ENCODE measurements at regions not wholly inside any gene's neighbourhood (a gene's known extent, or its start where the extent isn't known, plus 50 kb on each side); places are given as distances from the start of the nearest gene placed in this dataset.
A peak's percentile ranks its signal among the peaks of the same experiment; 100 is the strongest.

- no peak for DNase-seq (ENCODE audit: low read depth)
Measured at GRCh38 chr5:98605426-98605825, 168.0 kb upstream of the RGMB start.

- no peak for DNase-seq (ENCODE audit: low read depth)
Measured at GRCh38 chr5:98606961-98607360, 166.5 kb upstream of the RGMB start.

- no peak for DNase-seq (ENCODE audit: low read depth)
Measured at GRCh38 chr5:98608052-98608451, 165.4 kb upstream of the RGMB start.

DNA sequence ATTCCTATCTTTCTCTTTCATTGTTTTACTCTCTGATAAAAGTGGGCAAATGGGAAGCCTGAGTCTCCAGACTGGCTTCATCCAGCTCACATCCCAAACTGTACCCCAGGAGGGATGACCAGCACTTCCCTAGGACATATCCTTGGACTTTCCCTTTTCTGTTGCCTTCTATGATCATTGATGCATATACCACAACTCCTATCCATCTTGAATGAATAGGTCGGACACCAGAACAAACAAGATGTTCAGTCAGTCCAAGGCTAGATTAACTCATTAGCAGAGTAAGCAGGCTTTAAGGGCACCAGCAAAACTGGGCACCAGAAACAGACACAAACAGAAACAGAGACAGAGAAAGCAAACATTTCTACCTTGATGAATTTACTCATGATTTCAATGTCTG, 159.1 kb upstream of the RGMB start:
- DNase-seq (ENCODE audit: low read depth) = no peak

DNA sequence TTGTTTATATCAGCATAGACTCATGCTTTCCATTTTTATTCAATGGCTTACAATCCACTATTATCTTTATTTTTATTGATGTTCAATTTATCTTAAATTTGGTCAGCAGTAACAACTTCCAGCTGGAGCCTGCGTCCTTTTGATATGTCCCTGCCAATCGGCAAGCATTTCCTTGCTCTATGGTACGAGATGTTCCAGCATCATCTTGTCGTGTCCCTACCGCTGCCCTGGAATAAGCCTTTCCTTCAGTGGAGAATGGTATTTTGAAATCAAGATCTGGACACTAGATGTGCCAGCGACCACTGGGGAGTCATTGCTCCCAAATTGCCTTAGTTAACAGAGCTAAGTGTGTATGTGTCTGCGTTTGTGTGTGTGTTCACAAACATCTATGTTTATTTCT, 151.6 kb upstream of the RGMB start:
- no peak for DNase-seq (ENCODE audit: low read depth)

DNA sequence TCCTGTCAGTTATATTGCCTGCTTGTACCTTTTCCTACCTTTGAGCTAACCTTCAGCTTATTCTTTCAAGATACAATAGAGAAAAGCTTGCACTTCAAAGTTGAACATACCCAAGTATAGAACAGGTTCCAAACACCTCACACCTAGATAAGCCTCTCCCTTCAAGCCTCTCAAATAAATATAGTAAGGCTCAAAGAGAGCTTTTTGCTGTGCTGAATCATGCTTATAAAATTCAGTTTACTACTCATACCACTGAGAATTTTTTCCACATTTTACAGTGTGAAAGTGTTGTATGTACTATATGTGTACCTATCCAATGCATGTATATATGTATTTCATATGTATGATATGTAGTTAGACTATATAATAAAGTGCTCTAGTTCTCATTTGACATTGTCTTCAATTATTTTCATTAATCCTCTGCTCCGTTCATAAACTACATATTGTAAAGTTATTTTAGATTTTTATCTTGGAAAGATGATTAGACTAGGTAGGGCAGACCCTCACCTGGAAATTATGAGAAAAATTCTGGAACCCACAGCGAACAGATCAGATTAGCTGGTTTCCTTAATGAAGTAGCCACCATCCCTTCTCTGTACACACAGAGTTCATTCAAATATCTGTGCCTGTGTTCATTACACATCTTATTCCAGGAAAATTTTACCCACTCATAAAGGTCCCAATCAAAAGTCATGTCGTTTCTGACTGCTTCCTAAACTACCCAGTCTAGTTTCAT, 149.2 kb upstream of the RGMB start:
- peak; percentile 25 for DNase-seq (ENCODE audit: low read depth)

- no peak for DNase-seq (ENCODE audit: low read depth)
Measured at GRCh38 chr5:98627121-98627520, 146.3 kb upstream of the RGMB start.

- no peak for DNase-seq (ENCODE audit: low read depth)
Measured at GRCh38 chr5:98630621-98631020, 142.8 kb upstream of the RGMB start.

DNA sequence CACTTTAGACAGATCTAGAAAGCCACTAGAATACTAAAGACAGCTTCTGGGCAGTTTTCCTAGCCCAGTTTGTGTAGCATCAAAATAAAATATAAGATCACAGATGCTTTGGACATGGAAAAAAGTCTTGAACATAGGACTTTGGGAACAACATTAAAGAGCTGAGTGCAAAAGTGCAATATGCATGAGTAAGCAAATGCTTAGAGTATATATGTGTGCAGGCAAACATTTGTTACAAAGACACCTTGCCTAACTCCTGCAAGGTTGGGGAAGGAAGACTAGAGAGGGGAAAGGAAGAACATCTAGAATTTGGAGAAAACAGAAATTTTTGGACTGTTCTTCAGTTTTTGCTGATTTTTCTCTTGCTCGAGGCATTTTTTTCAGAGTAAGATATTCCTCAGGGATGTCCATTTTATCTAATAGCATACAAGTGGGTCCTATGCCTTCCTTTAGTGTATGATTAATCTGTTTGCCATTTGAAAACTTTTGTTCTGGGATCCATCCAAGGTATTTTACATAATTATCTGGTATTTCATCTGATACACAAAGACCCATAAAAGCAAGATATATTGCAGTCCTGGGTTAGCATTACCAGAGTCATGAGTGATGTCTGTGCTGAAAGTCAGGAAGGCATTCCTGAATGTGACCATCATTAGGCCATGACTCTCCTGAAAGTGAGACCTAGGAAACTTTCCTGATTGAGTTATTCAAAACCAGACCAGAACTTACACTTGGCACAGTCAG, 142.0 kb upstream of the RGMB start:
- DNase-seq (ENCODE audit: low read depth) = peak; percentile 82

- peak; percentile 62 for DNase-seq (ENCODE audit: low read depth)
Measured at GRCh38 chr5:98635656-98636055, 137.8 kb upstream of the RGMB start.

DNA sequence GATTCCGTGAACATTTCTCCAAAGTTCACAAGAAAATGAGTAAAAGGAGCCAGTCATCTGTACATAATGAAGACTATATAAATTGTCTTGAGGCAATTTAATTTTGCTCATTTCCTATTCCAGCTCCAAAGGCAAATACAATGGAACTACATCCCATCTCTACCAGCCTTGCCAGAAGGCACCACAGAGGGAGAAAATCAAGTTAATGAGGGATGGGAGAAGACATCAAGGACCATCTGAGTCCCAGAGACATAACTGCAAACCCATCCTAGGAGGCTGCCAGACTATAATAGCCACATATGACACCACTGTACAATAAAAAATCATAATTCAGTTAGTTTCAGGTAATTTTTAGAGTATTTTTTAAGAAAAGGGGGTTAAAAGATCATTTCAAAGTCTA, 136.3 kb upstream of the RGMB start:
- DNase-seq (ENCODE audit: low read depth) = no peak

DNA sequence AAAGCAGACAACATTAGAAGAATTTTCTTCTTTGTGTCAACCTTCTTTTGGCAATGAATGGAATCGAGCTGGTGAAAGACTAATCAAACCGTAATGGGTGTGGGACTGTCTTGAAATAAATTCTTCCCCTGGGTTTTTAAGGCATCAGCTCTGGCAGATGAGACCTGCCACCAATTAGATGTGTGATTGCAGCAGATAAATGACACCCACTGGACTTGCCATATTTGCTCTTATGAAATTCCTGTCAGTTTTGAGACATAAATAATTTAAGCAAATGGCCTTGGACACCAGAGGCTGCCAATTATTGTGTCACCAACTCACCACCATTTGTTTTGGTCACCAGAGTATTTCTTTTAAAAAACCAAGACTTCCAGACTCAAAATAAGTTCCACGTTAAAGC, 135.9 kb upstream of the RGMB start:
- DNase-seq (ENCODE audit: low read depth) = no peak

GRCh38 chr5:98638111-98638510, 135.4 kb upstream of the RGMB start:
- DNase-seq (ENCODE audit: low read depth) = no peak

- DNase-seq (ENCODE audit: low read depth) = peak; percentile 63
Measured at GRCh38 chr5:98638701-98639100, 134.8 kb upstream of the RGMB start.

DNA sequence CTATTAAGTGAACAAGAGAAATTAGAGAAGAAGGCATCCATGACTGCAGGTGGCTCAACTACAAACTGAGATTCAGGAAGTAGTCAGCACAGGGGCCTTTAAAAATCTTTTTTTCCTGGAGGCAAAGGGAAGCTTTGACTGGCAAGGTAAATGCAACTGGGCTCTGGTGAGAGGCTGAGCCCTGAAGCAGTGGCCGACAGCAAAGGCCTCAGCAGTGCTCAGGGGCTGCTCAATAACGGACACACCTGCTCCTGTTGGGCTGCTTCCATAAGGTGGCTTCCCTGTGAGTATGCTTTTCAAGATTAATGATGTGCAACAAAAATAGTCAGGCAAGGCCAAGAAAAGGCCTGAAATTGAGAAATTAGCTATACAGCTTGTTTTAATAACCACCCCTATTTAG, 134.2 kb upstream of the RGMB start:
- no peak for DNase-seq (ENCODE audit: low read depth)

DNA sequence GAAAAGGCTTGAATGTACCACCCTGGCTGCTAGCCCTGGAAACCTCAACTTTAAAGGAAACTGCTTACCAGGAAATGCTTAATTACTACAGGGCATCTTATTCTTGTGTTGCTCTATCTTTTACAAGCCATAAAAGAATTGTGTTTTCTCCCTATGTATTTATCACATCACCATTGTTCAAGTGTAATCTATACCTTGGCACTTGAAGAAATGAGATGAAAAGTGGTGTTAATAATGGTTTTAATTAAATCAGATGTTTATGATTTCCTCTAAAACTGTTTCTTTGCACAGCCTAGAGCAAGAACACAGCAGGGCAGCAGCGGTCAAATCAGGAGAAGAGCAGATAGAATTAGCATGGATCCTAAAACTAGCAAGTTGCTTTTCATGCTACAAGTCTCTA, 131.8 kb upstream of the RGMB start:
- DNase-seq (ENCODE audit: low read depth) = no peak

DNA sequence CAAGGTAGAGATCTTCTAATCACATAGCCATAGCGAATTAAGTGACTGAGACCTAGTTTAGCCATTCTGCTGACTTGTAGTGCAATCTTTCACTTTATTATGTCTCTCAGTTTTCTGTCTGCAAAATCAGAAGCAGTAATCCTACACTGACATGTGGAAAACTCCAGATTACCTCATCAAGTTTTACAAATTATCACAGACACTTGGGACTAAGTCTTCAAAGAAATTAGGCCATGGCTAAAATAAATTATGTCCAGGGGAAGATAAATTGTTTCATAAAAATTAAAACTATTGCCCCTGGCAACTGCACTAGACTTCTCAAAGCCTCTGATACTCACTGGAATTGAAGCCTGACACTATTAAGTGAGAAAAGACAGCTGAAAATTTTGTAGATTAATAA, 129.9 kb upstream of the RGMB start:
- no peak for DNase-seq (ENCODE audit: low read depth)

- DNase-seq (ENCODE audit: low read depth) = peak; percentile 6
Measured at GRCh38 chr5:98651715-98652114, 121.7 kb upstream of the RGMB start.

DNA sequence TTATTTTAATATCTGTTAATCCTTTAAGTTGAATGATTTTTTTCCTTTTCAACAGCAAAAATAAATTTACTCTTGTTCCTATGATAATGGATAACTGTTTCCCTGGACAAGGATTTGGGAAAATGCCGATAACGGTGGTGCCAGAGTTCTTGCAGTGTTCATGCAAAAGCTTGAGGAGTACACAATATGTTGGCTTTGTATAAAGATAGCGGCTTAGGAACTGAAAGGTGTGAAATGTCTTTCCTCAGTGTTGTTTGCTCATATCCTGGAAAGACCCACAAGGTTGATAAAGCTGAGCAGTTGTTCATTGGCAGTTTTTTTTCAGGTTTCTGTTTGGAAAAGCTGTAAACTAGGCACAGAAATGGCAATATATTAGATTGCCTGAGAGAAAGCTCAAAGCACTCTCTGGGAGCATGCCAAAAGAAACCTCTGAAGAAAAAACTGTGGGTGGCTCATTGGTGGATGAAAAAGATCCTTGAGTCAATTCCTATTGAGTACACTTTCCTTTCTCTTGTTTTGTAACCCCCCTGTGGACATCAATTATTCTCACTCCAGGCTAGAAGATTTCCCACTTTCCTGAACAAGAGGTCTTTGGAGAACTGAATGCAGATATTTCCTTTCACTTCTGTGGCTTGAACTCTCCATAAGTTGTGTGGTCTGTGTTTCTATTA, 117.2 kb upstream of the RGMB start:
- peak; percentile 48 for DNase-seq (ENCODE audit: low read depth)

GRCh38 chr5:98656796-98657195, 116.7 kb upstream of the RGMB start:
- no peak for DNase-seq (ENCODE audit: low read depth)

DNA sequence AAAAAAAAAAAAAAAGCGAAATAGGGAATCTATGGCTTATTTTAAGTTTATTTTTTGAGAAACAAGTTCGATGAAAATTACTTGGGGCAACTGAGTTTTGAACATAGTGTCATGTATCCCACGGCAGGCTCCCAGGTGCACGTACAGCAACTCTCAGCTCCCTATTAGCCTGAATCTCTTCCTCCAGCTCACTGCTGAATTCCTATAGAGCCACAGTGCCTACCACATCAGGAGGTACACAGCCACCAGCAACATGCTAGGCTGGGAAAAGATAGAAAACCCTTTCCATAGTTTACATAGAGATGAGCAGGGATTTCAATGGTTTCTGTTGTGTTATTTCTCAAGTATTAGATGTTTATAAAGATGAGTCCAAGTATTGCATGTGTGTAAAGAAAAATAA, 115.9 kb upstream of the RGMB start:
- DNase-seq (ENCODE audit: low read depth) = no peak

DNA sequence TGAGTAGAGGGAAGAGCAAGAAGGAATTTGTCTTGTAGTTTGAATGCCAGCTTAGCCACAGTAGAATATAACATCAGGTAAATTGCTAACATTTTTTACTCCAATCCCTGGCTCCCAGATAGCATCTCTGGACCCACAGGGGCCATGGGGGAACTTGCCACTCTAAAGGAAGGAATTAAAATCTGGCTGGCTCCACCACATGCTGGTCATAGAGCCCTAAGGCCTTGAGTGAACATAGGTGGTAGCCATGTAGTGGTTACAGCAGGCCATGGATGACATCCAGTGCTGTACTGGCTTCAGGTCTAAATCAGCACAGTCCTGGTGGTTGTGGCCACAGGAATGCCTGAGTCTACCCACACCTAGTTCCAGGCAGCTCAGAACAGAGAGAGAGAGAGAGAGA, 109.9 kb upstream of the RGMB start:
- no peak for DNase-seq (ENCODE audit: low read depth)

DNA sequence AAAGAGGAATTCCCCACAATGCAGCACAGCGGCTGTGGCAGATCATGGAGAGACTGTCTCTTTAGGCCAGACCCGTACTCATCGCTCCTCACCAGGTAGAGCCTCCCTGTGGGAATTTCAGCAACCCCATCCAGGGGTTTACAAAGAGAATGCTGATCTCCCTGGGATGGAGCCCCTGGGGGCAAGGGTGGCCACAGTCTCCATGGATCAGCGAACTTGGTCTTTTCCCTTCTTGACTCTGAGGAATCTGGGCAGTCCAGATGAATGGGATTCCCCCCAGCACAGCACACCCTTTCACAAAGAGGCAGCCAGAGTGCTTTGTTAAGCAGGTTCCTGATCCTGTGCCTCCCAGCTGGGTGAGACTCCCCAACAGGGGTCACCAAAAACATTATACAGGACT, 108.7 kb upstream of the RGMB start:
- no peak for DNase-seq (ENCODE audit: low read depth)

Data from iris pigment epithelial cell (primary cell).